ENCODE measurements at regions not wholly inside any gene's neighbourhood (a gene's known extent, or its start where the extent isn't known, plus 50 kb on each side); places are given as distances from the start of the nearest gene placed in this dataset.

DNA sequence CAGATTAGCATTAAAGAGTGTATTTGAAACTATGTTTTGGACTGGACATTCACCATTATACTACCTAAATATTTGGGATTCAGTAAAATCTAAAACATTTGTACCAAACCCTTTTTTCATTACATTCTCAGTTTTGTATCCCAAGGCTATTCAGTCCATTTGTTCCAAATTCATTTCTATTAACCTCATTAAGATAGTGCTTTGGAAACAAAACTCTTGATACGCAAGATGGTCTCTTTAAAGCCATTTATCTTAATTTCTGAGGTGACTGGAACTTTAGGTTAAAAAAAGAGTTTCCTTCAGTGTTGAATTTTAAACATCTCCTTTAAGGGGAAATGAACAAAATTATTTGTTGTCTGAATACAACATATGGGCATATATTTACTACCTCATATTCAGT is 702.5 kb upstream of the GRAMD2B start:
- no peaks in the 10 kb centered on the region for H3K27me3 Mint-ChIP-seq (ENCODE audit: unreplicated experiment)

GRCh38 chr5:125722550-125722949 is 700.7 kb upstream of the GRAMD2B start:
- no peaks in the 10 kb centered on the region for H3K36me3 Mint-ChIP-seq (ENCODE audit: unreplicated experiment)
- no peaks in the 10 kb centered on the region for H3K9me3 Mint-ChIP-seq (ENCODE audit: unreplicated experiment)
- no peak overlapping the region for H3K4me3 Mint-ChIP-seq (ENCODE audit: unreplicated experiment)
- TF ChIP-seq, protein P1, sequence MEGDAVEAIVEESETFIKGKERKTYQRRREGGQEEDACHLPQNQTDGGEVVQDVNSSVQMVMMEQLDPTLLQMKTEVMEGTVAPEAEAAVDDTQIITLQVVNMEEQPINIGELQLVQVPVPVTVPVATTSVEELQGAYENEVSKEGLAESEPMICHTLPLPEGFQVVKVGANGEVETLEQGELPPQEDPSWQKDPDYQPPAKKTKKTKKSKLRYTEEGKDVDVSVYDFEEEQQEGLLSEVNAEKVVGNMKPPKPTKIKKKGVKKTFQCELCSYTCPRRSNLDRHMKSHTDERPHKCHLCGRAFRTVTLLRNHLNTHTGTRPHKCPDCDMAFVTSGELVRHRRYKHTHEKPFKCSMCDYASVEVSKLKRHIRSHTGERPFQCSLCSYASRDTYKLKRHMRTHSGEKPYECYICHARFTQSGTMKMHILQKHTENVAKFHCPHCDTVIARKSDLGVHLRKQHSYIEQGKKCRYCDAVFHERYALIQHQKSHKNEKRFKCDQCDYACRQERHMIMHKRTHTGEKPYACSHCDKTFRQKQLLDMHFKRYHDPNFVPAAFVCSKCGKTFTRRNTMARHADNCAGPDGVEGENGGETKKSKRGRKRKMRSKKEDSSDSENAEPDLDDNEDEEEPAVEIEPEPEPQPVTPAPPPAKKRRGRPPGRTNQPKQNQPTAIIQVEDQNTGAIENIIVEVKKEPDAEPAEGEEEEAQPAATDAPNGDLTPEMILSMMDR (IDR thresholded peaks at IDR 0.05; ENCODE audit: partially characterized antibody, unreplicated experiment) = no peak
- DNase-seq = no peak
- H3K4me1 Mint-ChIP-seq (ENCODE audit: low read depth, unreplicated experiment) = peaks cover 10% of the 10 kb centered on the region
- no peak overlapping the region for H3K27ac Mint-ChIP-seq (ENCODE audit: unreplicated experiment)
- H3K27me3 Mint-ChIP-seq (ENCODE audit: unreplicated experiment) = no peaks in the 10 kb centered on the region

More for the DNA sequence above, 702.5 kb upstream of the GRAMD2B start:
- no peaks in the 10 kb centered on the region for H3K36me3 Mint-ChIP-seq (ENCODE audit: unreplicated experiment)
- no peak overlapping the region for H3K27ac Mint-ChIP-seq (ENCODE audit: unreplicated experiment)
- H3K4me1 Mint-ChIP-seq (ENCODE audit: low read depth, unreplicated experiment) = peaks cover 10% of the 10 kb centered on the region
- no peaks in the 10 kb centered on the region for H3K9me3 Mint-ChIP-seq (ENCODE audit: unreplicated experiment)
- DNase-seq = no peak
- TF ChIP-seq, protein P1 (IDR thresholded peaks at IDR 0.05; ENCODE audit: partially characterized antibody, unreplicated experiment) = no peak
- no peak overlapping the region for H3K4me3 Mint-ChIP-seq (ENCODE audit: unreplicated experiment)

- H3K27ac Mint-ChIP-seq (ENCODE audit: unreplicated experiment) = no peak overlapping the region
- DNase-seq = no peak
- no peak overlapping the region for H3K4me3 Mint-ChIP-seq (ENCODE audit: unreplicated experiment)
- TF ChIP-seq, protein P1 (IDR thresholded peaks at IDR 0.05; ENCODE audit: partially characterized antibody, unreplicated experiment) = no peak
- H3K9me3 Mint-ChIP-seq (ENCODE audit: unreplicated experiment) = no peaks in the 10 kb centered on the region
- H3K4me1 Mint-ChIP-seq (ENCODE audit: low read depth, unreplicated experiment) = no peaks in the 10 kb centered on the region
- H3K36me3 Mint-ChIP-seq (ENCODE audit: unreplicated experiment) = peaks cover 11% of the 10 kb centered on the region
- no peaks in the 10 kb centered on the region for H3K27me3 Mint-ChIP-seq (ENCODE audit: unreplicated experiment)
Measured at GRCh38 chr5:125725691-125726090, 697.5 kb upstream of the GRAMD2B start.

DNA sequence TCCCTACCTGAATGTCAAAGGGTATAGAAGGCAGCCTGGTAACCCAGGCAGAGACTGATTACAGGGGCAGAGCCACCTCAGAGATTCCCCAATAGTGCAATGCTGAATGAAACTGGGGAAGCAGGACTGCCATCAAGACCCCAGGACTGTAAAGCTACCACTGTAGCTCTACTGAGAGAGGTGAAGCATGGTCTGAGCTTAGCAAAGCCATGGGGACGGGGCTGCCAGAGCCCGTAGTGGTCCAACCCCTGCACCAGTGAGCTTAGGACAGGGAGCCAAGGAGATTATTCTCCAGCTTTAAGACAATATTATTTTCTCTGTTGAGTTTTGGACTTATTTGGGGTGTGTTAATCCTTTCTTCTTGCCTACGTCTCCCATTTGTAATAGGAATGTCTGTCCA is 679.3 kb upstream of the GRAMD2B start:
- H3K4me3 Mint-ChIP-seq (ENCODE audit: unreplicated experiment) = no peak overlapping the region

DNA sequence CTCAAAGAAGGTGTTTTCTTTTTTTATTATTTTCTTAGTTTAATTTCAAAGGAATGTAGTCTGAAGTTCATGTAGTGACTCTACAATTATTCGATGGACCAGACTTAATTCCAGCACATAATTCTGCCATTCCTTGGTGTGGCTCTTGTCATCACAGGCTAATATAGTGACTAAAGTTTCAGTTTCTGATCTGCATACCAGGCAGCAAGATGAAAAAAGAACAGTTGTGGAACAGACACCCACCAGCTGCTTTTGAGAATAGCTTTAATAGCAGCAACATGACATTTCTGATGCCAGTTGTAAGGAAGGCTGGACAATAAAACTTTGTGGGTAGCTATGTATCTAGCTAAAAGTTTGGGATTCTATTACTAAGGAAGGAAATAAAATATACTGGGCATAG is 676.3 kb upstream of the GRAMD2B start:
- TF ChIP-seq, protein P1 (IDR thresholded peaks at IDR 0.05; ENCODE audit: partially characterized antibody, unreplicated experiment) = no peak
- no peaks in the 10 kb centered on the region for H3K27me3 Mint-ChIP-seq (ENCODE audit: unreplicated experiment)
- no peaks in the 10 kb centered on the region for H3K36me3 Mint-ChIP-seq (ENCODE audit: unreplicated experiment)
- no peaks in the 10 kb centered on the region for H3K9me3 Mint-ChIP-seq (ENCODE audit: unreplicated experiment)
- H3K4me1 Mint-ChIP-seq (ENCODE audit: low read depth, unreplicated experiment) = peaks cover 2% of the 10 kb centered on the region
- no peak overlapping the region for H3K4me3 Mint-ChIP-seq (ENCODE audit: unreplicated experiment)
- H3K27ac Mint-ChIP-seq (ENCODE audit: unreplicated experiment) = no peak overlapping the region
- DNase-seq = no peak

More for the DNA sequence above, 679.3 kb upstream of the GRAMD2B start:
- TF ChIP-seq, protein P1 (IDR thresholded peaks at IDR 0.05; ENCODE audit: partially characterized antibody, unreplicated experiment) = no peak
- DNase-seq = no peak
- Mint-ChIP-seq H3K27me3 (ENCODE audit: unreplicated experiment) (no peaks in the 10 kb centered on the region), H3K9me3 (ENCODE audit: unreplicated experiment) (no peaks in the 10 kb centered on the region), H3K4me1 (ENCODE audit: low read depth, unreplicated experiment) (no peaks in the 10 kb centered on the region), H3K36me3 (ENCODE audit: unreplicated experiment) (peaks cover 7% of the 10 kb centered on the region), H3K27ac (ENCODE audit: unreplicated experiment) (no peak overlapping the region)

Measured in glutamatergic neuron (in vitro differentiated cells).